Stomach (tissue), 8 donors: ENCODE measurements at regions not wholly inside any gene's neighbourhood (a gene's known extent, or its start where the extent isn't known, plus 50 kb on each side); places are given as distances from the start of the nearest gene placed in this dataset.

ENCODE experiments used
- DNase-seq, 2 donors: peaks; one replicate each; pipeline versions ENCODE4 v3.0.0 to v3.0.0-alpha.2; 2013 to 2019
- H3K27ac ChIP-seq, 5 donors: fragments of 200-600 bp in 4 of 5; sonication (generic) in 4 of 5; one replicate each; pipeline ENCODE4 v1.5.1; 2013 to 2019; ENCODE audit warnings: mild to moderate bottlenecking in 1 of 5, moderate library complexity in 1 of 5
- H3K27me3 ChIP-seq, 3 donors: fragments of 200-600 bp; sonication (generic); one replicate each; pipeline ENCODE4 v1.5.1; 2017 to 2019; ENCODE audit warnings: mixed run types in 1 of 3
- H3K36me3 ChIP-seq, 4 donors: fragments of 200-600 bp; sonication (generic); 1 replicate in 3 of 4; 2 replicates in 1 of 4; pipeline ENCODE4 v1.5.1; 2016 to 2019
- H3K4me1 ChIP-seq, 4 donors: fragments of 200-600 bp; sonication (generic); one replicate each; pipeline ENCODE4 v1.5.1; 2016 to 2019
- H3K4me3 ChIP-seq, 4 donors: fragments of 200-600 bp; sonication (generic) in 3 of 4; one replicate each; pipeline ENCODE4 v1.5.1; 2016 to 2019; ENCODE audit warnings: mild to moderate bottlenecking in 1 of 4
- H3K9me3 ChIP-seq, 4 donors: fragments of 200-600 bp; sonication (generic); one replicate each; pipeline ENCODE4 v1.5.1; 2016 to 2019
- EP300 ChIP-seq: sonication (generic); formaldehyde crosslinking; IDR thresholded peaks from one replicate; pipeline ENCODE4 v1.6.1; 2017; ENCODE audit warnings: antibody characterized with exemption
- POLR2A ChIP-seq, 4 donors: fragments of 450-650 bp; IDR thresholded peaks; one replicate each; pipeline ENCODE4 v1.6.1; 2016; ENCODE audit warnings: antibody characterized with exemption in 4 of 4, control low read depth in 2 of 4, mild to moderate bottlenecking in 1 of 4, moderate library complexity in 1 of 4
- POLR2AphosphoS5 ChIP-seq, 3 donors: sonication (generic); formaldehyde crosslinking; IDR thresholded peaks; one replicate each; pipeline ENCODE4 v1.6.1; 2016; ENCODE audit warnings: antibody characterized with exemption in 3 of 3
- WGBS, 5 donors: extraction: QIAGEN DNeasy Blood & Tissue Kit in 3 of 5; methylation state at CpG; one replicate each; pipeline versions ENCODE4 v1.1.5 to v1.1.7; 2013 to 2018; 5-methylcytosine and 5-hydroxymethylcytosine counted together
- intact Hi-C: fragments of 100-400 bp; cut with DNase I; formaldehyde crosslinking; loops from one replicate; pipeline ENCODE4 v1.15.1; 2023; ENCODE audit warnings: low total_unique reads
- TF ChIP-seq, protein P1 (sequence below), 7 experiments: fragments of 450-650 bp in 4 of 7; fragments of 200-600 bp in 3 of 7; sonication (generic) in 3 of 7; IDR thresholded peaks; one replicate each; pipeline ENCODE4 v1.5.1; 2016 to 2019; ENCODE audit warnings: antibody characterized with exemption in 7 of 7, control low read depth in 2 of 7, mild to moderate bottlenecking in 1 of 7
- donor health status: healthy with polysubstance abuse.
- donor health status: Bipolar disorder and iron deficiency.
- donor health status: healthy.

DNA sequence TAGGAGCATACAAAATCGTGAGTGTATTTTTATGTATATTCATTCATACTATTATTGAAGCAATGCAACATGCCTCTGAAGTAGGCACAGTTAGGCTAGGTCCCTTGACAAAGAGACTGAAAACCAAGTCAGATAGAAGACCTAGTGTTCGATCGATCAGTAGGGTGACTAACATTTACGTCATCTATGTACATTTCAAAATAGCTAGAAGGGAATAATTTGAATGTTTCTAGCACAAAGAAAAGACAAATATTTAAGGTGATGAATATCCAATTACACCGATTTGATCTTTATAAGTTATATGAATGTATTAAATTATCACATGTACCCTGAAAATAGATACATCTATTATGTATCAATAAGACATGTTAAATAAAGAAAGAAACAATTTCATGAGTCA lies 610.1 kb downstream of the TOX3 start:
- H3K27me3 ChIP-seq: no peaks in the 10 kb centered on the region
- H3K27ac ChIP-seq: no peak overlapping the region
- 90 to 95% (median 93%) methylated on average over 5 of the region's 5 CpGs for WGBS, 5 donors
- no peaks in the 10 kb centered on the region for H3K36me3 ChIP-seq
- H3K9me3 ChIP-seq: no peaks in the 10 kb centered on the region
- H3K4me3 ChIP-seq: no peak overlapping the region
- no peak for TF ChIP-seq POLR2A (IDR thresholded peaks at IDR 0.05)
- no peak for TF ChIP-seq POLR2AphosphoS5 (IDR thresholded peaks at IDR 0.05)
- TF ChIP-seq, protein P1, sequence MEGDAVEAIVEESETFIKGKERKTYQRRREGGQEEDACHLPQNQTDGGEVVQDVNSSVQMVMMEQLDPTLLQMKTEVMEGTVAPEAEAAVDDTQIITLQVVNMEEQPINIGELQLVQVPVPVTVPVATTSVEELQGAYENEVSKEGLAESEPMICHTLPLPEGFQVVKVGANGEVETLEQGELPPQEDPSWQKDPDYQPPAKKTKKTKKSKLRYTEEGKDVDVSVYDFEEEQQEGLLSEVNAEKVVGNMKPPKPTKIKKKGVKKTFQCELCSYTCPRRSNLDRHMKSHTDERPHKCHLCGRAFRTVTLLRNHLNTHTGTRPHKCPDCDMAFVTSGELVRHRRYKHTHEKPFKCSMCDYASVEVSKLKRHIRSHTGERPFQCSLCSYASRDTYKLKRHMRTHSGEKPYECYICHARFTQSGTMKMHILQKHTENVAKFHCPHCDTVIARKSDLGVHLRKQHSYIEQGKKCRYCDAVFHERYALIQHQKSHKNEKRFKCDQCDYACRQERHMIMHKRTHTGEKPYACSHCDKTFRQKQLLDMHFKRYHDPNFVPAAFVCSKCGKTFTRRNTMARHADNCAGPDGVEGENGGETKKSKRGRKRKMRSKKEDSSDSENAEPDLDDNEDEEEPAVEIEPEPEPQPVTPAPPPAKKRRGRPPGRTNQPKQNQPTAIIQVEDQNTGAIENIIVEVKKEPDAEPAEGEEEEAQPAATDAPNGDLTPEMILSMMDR (IDR thresholded peaks at IDR 0.05): no peak
- no peak for TF ChIP-seq EP300
- no peak for DNase-seq
- H3K4me1 ChIP-seq: peaks cover 0 to 7% (median 2%) of the 10 kb centered on the region in 4 donors
- intact Hi-C loops: no loop called here

DNA sequence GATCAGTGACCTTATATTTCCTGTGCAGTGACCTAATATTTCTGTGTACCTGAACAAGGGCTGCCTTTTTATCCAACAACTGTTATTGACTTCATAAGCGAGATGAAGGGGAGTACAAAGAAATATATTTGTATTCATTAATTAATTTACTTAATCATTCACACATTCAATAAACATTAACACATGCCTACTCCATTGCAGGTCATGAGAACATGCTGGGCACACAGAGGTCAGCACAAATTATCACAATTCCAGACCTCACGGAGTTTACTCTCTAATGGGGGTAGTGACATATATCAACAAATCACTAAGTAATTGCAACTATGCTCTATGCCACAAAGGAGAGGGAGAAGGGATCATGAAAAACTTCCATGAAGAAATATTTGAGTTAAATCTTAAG lies 614.6 kb downstream of the TOX3 start:
- 47 to 70% (median 64%) methylated on average over 2 of the region's 2 CpGs for WGBS, 5 donors

DNA sequence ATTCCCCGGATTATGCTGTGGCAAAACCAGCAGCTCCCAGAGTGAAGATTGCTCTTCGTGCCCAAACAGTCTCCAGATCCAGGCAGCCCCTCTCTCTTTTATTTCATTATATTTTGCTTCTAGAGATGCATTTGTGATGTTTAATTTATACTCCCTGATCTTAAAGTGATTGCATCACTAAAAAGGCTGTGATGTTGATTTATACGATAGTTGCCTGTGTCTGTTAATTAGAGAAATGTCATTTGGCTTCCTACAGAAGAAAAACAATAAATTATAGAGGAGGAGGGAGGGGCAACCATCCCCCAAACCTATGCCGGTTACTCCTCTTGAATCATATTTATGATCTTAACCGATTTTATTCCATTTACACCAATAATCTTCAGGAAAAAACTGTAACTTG lies 615.3 kb downstream of the TOX3 start:
- no peak overlapping the region for H3K4me3 ChIP-seq
- 67 to 75% (median 72%) methylated on average over 5 of the region's 5 CpGs for WGBS, 5 donors
- no peak overlapping the region for H3K27ac ChIP-seq
- no peaks in the 10 kb centered on the region for H3K9me3 ChIP-seq
- no peaks in the 10 kb centered on the region for H3K27me3 ChIP-seq
- no peaks in the 10 kb centered on the region for H3K36me3 ChIP-seq
- no peak for DNase-seq
- H3K4me1 ChIP-seq: no peaks in the 10 kb centered on the region
- TF ChIP-seq POLR2A (IDR thresholded peaks at IDR 0.05) (no peak), EP300 (no peak), POLR2AphosphoS5 (IDR thresholded peaks at IDR 0.05) (no peak)
- TF ChIP-seq, protein P1 (IDR thresholded peaks at IDR 0.05): no peak
- intact Hi-C loops: no loop called here

More for the DNA sequence above, 614.6 kb downstream of the TOX3 start:
- H3K4me1 ChIP-seq: no peaks in the 10 kb centered on the region
- TF ChIP-seq POLR2A (IDR thresholded peaks at IDR 0.05) (no peak), EP300 (no peak), POLR2AphosphoS5 (IDR thresholded peaks at IDR 0.05) (no peak)
- TF ChIP-seq, protein P1 (IDR thresholded peaks at IDR 0.05): no peak
- H3K4me3 ChIP-seq: no peak overlapping the region
- H3K36me3 ChIP-seq: no peaks in the 10 kb centered on the region
- H3K27me3 ChIP-seq: no peaks in the 10 kb centered on the region
- intact Hi-C loops: no loop called here
- H3K9me3 ChIP-seq: no peaks in the 10 kb centered on the region
- no peak overlapping the region for H3K27ac ChIP-seq
- no peak for DNase-seq

DNA sequence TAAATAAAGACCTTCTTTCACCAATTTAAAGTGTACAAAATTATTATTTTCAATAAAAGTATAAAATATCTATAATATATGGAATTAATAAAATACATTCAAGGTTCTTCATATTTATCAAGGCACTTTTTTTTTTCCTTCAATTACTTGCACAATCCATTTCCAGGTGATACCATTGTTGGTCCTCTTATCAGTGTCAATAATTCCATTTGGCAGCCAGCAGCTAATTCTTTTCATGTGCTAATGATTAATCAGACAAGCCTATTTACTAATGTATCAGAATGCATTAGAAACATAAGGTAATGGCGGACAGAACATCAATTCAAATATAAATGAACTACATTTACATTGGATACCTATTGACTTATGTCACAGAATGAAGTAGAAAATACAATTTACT lies 622.2 kb downstream of the TOX3 start:
- Histone ChIP-seq H3K36me3 (no peaks in the 10 kb centered on the region), H3K4me1 (peaks cover 7 to 16% (median 10%) of the 10 kb centered on the region in 4 donors), H3K27me3 (no peaks in the 10 kb centered on the region), H3K9me3 (no peaks in the 10 kb centered on the region), H3K27ac (peak overlapping the region in 3 of 5 donors; percentile 20 to 65 (median 22)), H3K4me3 (no peak overlapping the region)
- TF ChIP-seq POLR2A (IDR thresholded peaks at IDR 0.05) (no peak), EP300 (no peak), POLR2AphosphoS5 (IDR thresholded peaks at IDR 0.05) (peak in 2 of 3 donors; percentile 43 to 55)
- TF ChIP-seq, protein P1 (IDR thresholded peaks at IDR 0.05): no peak
- 31 to 58% (median 37%) methylated on average over 1 of the region's 1 CpG for WGBS, 5 donors
- intact Hi-C loops: no loop called here
- peak in 1 of 2 donors; percentile 56 for DNase-seq
